ENCODE measurements at regions not wholly inside any gene's neighbourhood (a gene's known extent, or its start where the extent isn't known, plus 50 kb on each side); places are given as distances from the start of the nearest gene placed in this dataset.
"Not testable (repeated sequence)": the region's sequence is repeated elsewhere in the genome, so short reads cannot be mapped to it uniquely, and the experiment has no call there.

DNA sequence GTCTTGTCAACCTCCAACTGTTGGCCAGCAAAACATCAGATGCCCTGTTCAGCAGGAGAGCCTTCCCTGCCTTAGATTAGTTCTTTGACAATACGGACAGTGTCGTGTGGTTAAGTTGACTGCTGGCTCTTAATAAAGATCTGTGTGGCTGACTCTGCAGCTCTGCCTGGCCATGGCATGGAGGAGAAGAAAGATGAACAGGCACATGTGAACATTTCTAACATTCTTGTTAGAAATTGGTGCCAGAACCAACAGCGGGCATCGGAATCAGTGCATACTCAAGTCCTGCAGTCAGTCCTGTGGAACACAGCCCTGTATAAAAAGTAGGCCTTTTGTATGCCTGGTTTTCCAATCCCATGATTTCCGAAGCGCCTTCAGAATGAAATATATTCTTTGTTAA is 455.6 kb downstream of the POM121L12 start:
- DNase-seq (ENCODE audit: low read depth in 4 of 4, low spot score in 2 of 4), result no peak

DNA sequence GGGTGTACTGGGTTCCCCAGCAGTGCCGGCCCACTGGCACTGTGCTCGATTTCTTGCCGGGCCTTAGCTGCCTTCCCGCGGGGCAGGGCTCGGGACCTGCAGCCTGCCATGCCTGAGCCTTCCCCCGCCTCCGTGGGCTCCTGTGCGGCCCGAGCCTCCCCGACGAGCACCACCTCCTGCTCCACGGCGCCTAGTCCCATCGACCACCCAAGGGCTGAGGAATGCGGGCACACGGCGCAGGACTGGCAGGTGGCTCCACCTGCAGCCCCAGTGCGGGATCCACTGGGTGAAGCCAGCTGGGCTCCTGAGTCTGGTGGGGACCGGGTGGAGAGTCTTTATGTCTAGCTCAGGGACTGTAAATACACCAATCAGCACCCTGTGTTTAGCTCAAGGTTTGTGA is 459.7 kb downstream of the POM121L12 start:
- not testable (repeated sequence) for DNase-seq (ENCODE audit: low read depth in 4 of 4, low spot score in 2 of 4)

DNA sequence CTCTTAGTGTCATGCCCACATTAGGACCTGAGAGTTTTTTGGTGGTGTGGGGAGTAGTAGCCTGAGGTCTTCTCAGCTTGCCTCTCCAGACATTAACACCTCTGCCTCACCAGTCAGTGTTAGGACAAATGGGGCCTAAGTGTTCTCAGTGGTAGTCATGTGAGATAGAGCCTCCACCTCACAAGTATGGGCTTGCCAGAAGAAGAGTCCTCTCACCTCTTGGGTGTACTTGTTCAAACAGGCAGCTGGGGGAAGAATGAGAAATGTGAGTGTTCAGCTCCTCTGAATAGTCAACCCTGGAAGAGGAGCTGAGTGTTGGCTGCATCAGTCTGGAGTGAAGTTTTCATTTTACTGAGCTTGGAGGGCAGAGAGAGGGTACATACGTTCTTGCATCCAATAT is 464.6 kb downstream of the POM121L12 start:
- no peak for DNase-seq (ENCODE audit: low read depth in 4 of 4, low spot score in 2 of 4)

DNA sequence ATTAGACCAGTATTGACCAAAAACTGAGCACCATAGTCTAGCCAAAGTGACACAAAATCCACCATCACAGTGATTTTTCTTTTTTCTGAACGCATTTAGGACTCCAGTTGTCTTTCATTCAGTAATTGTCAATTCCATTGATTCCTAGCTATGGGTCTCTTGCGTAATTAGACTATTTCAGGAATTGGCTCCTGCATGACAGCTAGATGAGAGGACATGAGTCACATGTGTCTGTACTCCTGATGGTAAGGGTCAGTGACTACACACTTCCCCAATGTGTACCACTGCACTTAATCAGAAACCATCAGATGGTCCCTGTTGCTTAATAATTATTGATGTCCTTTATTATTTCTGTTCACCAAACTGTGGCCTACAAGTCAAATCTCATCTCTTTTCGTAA is 469.5 kb downstream of the POM121L12 start:
- no peak for DNase-seq (ENCODE audit: low read depth in 4 of 4, low spot score in 2 of 4)

DNA sequence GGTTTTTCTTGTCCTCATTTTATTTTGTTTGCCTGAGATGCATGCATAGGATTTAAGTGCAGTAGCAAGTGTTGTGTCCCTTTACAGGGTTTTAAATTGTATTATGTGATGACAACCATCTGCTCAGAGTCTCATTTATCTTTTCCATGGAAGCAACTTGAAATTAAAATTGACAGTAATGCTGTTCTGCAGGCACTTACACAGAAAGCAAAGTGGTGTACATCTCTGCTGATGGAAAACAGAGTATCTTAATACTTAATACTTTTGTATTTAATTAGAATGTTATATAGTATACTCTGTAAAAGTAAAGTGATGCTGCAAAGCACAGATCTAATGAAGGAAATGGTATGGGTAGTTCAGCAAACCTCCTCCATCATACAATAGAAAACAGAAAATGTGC is 482.9 kb downstream of the POM121L12 start:
- DNase-seq (ENCODE audit: low read depth in 4 of 4, low spot score in 2 of 4), result no peak

DNA sequence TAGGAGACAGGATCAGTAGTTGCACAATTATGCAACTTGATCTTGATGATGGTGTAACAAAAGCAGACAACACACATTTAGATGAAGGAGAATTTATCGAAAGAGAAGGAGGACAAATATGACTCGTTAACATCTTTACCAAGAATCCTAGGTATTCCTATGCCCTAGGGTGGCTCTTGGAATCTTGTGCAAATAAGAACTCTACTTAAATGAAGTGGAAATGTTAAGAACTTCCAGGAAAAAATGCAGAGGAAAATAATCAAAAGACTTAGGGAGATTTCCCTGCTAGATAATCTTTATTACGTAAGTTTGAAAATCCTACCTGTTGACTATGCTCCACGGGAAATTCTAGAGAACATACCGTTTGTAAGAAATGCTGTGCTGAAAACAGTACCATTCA is 485.4 kb downstream of the POM121L12 start:
- no peak for DNase-seq (ENCODE audit: low read depth in 4 of 4, low spot score in 2 of 4)

DNA sequence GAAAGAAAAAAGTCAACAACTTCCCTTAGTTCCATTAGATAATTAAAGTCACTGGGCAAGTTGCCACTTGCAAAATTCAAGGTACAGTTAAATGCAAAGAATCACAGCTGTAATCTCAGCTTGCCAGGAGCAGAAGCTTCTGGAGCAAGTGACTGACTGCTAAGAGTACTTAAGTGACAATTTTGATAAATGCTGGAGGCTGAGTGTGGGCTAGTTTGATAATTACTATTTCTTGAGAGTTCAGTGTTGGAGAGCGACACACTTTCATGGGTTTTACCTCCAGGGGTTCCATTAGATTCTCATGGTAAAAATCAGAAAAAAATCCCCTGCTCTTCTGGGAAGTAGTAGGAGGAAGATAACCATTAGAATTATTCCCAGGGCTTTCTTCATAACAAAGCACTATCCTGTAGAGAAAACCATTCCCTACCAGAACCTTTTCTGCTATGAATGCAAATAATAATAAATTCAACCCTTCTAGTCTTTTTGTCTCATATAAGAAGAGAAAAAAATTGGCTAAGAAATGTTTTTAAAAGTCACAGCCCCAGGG is 486.3 kb downstream of the POM121L12 start:
- no peak for DNase-seq (ENCODE audit: low read depth in 4 of 4, low spot score in 2 of 4)

DNA sequence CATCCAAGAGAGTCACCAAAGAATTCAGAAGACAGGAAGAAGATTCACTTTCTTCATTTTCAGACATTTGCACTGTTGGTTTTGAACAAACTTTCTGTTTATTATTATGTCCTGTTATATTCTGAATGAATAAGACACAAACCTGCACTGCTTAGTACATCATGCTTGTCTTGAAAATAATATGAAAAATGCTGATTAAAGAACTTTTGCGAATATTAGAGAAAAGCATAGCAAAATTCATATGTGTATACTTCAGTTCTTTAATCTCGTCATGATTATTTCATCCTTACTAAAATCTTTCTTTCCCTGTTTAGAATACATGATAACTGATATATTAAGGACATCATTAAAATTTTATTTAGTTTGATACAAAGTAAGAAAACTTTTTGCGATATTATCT is 504.1 kb downstream of the POM121L12 start:
- no peak for DNase-seq (ENCODE audit: low read depth in 4 of 4, low spot score in 2 of 4)

DNA sequence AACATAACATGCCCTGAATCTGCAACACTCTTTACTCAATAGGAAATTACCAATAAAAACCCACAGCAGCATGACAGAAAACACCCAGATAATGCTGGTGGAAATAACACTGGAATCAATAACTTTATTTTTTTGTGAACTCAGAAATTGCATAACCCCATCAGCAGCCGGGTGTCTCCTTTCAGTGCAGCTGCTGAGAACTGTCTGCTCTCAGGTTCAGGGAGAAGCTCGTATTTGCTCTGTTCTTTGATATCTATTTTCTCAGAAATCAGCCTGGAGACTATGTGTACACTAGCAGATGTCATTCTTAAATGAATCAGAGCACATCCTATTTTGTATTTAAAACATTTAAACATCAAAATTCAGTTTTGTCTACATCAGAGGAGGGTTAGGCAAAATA is 506.0 kb downstream of the POM121L12 start:
- DNase-seq (ENCODE audit: low read depth in 4 of 4, low spot score in 2 of 4), result no peak

DNA sequence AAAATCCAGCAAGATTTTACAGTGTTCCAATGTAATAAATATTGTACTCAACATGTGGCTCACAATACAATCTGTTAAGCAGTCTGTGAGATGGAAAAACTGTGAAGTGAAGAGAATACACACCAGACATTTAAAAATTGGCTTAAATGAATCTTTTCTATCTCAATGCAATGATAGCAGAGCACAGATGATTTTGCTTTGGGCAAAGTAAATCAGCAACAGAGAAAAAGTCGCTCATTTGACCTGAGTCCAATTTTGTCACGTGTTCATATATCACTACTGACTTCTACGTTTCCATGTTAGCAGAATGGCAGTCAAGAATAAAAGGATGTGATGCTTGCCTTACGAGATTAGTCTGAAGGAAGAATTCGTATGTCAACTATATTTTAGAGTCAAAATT is 506.7 kb downstream of the POM121L12 start:
- no peak for DNase-seq (ENCODE audit: low read depth in 4 of 4, low spot score in 2 of 4)
